ENCODE measurements at regions not wholly inside any gene's neighbourhood (a gene's known extent, or its start where the extent isn't known, plus 50 kb on each side); places are given as distances from the start of the nearest gene placed in this dataset.

- H3K4me1 Mint-ChIP-seq (ENCODE audit: low read depth): no peaks in the 10 kb centered on the region
- DNase-seq: no peak
- H3K9me3 Mint-ChIP-seq: no peaks in the 10 kb centered on the region
- H3K4me3 Mint-ChIP-seq: no peak overlapping the region
- no peak for ATAC-seq
- peaks cover 4% of the 10 kb centered on the region for H3K27me3 Mint-ChIP-seq (ENCODE audit: low read depth)
- no peaks in the 10 kb centered on the region for H3K36me3 Mint-ChIP-seq (ENCODE audit: insufficient read depth)
Observed at GRCh38 chr3:140752499-140752898, 74.6 kb downstream of the TRIM42 start.

- Mint-ChIP-seq H3K4me3 (no peak overlapping the region), H3K27me3 (ENCODE audit: low read depth) (peaks cover 4% of the 10 kb centered on the region), H3K4me1 (ENCODE audit: low read depth) (no peaks in the 10 kb centered on the region), H3K9me3 (no peaks in the 10 kb centered on the region), H3K36me3 (ENCODE audit: insufficient read depth) (no peaks in the 10 kb centered on the region)
- no peak for DNase-seq
- no peak for ATAC-seq
Observed at GRCh38 chr3:140753865-140754754, 76.2 kb downstream of the TRIM42 start.

- ATAC-seq: no peak
- Mint-ChIP-seq H3K9me3 (no peaks in the 10 kb centered on the region), H3K4me3 (no peak overlapping the region), H3K36me3 (ENCODE audit: insufficient read depth) (no peaks in the 10 kb centered on the region), H3K27me3 (ENCODE audit: low read depth) (peaks cover 4% of the 10 kb centered on the region), H3K4me1 (ENCODE audit: low read depth) (no peaks in the 10 kb centered on the region)
- DNase-seq: no peak
Observed at GRCh38 chr3:140754936-140755335, 77.1 kb downstream of the TRIM42 start.

GRCh38 chr3:140756240-140757016 is 78.6 kb downstream of the TRIM42 start:
- ATAC-seq (no peak), DNase-seq (no peak)
- Mint-ChIP-seq H3K4me3 (no peak overlapping the region), H3K9me3 (no peaks in the 10 kb centered on the region), H3K4me1 (ENCODE audit: low read depth) (no peaks in the 10 kb centered on the region), H3K36me3 (ENCODE audit: insufficient read depth) (no peaks in the 10 kb centered on the region), H3K27me3 (ENCODE audit: low read depth) (peaks cover 6% of the 10 kb centered on the region)

DNA sequence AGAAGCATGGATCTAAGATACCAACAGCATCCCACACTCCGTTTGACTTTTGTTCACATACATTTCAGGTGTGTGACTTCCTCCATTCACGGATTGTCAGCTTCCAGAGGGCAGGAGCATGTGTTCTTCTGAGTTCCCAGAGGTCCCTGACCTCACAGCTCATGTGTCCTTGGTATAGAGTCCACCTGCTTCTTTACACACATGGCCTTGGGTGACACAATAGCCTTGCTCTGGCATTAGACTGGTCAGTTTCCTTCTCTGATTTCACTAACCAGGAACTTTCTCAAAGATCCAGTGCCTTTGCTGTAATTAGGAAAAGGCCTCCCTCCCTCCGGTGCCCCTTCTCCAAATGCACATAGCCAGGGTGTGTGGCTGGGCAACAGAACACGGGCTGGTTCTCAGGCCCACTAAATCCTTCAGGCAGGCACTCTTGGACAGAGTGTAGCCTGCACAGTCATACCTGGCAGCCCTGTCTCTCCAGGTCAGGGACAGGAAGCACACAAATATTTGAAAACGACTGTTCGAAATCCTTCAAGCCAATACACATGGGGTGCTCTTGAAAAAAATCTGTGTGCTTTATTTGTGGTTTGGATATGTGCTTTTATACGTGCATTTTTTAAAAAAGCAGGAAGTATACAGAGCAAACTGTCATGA is 81.1 kb downstream of the TRIM42 start:
- DNase-seq (no peak), ATAC-seq (no peak)
- Mint-ChIP-seq H3K36me3 (ENCODE audit: insufficient read depth) (no peaks in the 10 kb centered on the region), H3K9me3 (no peaks in the 10 kb centered on the region), H3K4me3 (no peak overlapping the region), H3K27me3 (ENCODE audit: low read depth) (peaks cover 5% of the 10 kb centered on the region), H3K4me1 (ENCODE audit: low read depth) (no peaks in the 10 kb centered on the region)

- ATAC-seq (no peak), DNase-seq (no peak)
- Mint-ChIP-seq H3K9me3 (no peaks in the 10 kb centered on the region), H3K4me1 (ENCODE audit: low read depth) (no peaks in the 10 kb centered on the region), H3K36me3 (ENCODE audit: insufficient read depth) (no peaks in the 10 kb centered on the region), H3K27me3 (ENCODE audit: low read depth) (peaks cover 5% of the 10 kb centered on the region), H3K4me3 (no peak overlapping the region)
Observed at GRCh38 chr3:140760324-140761075, 82.6 kb downstream of the TRIM42 start.

DNA sequence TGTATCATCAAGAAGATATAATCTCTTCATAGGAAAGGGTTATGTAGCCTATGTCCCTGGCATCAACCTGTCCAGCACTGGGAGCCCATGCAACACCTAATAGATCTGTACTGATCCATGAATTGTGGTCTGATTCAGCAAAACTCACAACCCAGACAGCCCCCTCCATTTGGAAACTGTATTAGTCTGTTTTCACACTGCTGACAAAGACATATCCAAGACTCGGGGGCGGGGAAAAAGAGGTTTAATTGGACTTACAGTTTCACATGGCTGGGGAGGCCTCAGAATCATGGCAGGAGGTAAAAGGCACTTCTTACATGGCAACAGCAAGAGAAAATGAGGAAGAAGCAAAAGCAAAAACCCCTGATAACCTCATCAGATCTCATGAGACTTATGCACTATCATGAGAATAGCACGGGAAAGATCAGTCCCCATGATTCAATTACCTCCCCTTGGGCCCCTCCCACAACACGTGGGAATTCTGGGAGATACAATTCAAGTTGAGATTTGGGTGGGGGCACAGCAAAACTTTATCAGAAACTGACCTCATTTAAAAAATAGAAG is 83.3 kb downstream of the TRIM42 start:
- Mint-ChIP-seq H3K36me3 (ENCODE audit: insufficient read depth) (no peaks in the 10 kb centered on the region), H3K9me3 (no peaks in the 10 kb centered on the region)
- no peak for ATAC-seq

DNA sequence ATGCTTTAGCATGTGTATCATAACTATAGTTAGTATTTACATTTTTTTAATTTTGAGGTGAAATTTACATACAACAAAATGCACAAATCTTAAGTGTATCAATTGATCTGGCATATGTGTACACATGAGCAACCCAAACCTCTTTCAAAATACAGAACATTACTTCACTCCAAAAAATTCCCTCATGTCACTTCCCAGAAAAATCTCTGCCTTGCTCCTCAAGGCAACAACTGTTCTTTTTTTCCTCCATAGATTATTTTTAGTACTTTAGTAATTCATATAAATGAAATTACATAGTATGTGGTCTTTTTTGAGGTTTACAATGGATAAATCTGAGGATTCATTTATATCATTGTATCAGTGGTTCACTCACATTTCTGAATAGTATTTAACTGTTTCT is 84.9 kb downstream of the TRIM42 start:
- DNase-seq (no peak), ATAC-seq (no peak)
- no peaks in the 10 kb centered on the region for H3K36me3 Mint-ChIP-seq (ENCODE audit: insufficient read depth)
- no peaks in the 10 kb centered on the region for H3K9me3 Mint-ChIP-seq
- peaks cover 2% of the 10 kb centered on the region for H3K27me3 Mint-ChIP-seq (ENCODE audit: low read depth)
- H3K4me3 Mint-ChIP-seq: no peak overlapping the region
- no peaks in the 10 kb centered on the region for H3K4me1 Mint-ChIP-seq (ENCODE audit: low read depth)

More for the DNA sequence above, 83.3 kb downstream of the TRIM42 start:
- Mint-ChIP-seq H3K4me1 (ENCODE audit: low read depth) (no peaks in the 10 kb centered on the region), H3K27me3 (ENCODE audit: low read depth) (peaks cover 5% of the 10 kb centered on the region), H3K4me3 (no peak overlapping the region)
- no peak for DNase-seq

- Mint-ChIP-seq H3K4me1 (ENCODE audit: low read depth) (no peaks in the 10 kb centered on the region), H3K27me3 (ENCODE audit: low read depth) (peaks cover 2% of the 10 kb centered on the region), H3K9me3 (no peaks in the 10 kb centered on the region), H3K36me3 (ENCODE audit: insufficient read depth) (no peaks in the 10 kb centered on the region), H3K4me3 (no peak overlapping the region)
- no peak for ATAC-seq
- DNase-seq: no peak
Observed at GRCh38 chr3:140763532-140763931, 85.7 kb downstream of the TRIM42 start.

DNA sequence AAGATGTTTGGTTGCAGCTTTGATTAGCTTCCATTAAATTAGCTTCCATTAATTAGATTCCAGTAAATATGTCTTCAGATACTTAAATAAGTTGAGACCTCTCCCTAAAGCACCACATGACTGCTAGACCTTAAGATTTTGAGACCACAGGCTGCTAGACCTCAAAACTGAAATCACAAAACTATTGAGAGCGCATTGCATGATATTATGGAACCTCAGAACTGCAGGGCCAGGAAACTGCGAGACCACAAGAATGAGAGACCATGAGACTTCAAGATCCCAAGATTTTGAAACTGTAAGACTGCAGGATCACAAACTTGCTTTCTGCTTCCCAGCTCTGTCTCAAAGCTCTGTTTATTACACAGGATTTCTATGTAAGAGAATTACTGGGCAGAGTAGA is 87.4 kb downstream of the TRIM42 start:
- DNase-seq (no peak), ATAC-seq (no peak)
- H3K4me1 Mint-ChIP-seq (ENCODE audit: low read depth): no peaks in the 10 kb centered on the region
- H3K36me3 Mint-ChIP-seq (ENCODE audit: insufficient read depth): no peaks in the 10 kb centered on the region
- H3K9me3 Mint-ChIP-seq: no peaks in the 10 kb centered on the region
- H3K4me3 Mint-ChIP-seq: no peak overlapping the region
- H3K27me3 Mint-ChIP-seq (ENCODE audit: low read depth): peaks cover 4% of the 10 kb centered on the region

- Mint-ChIP-seq H3K4me3 (no peak overlapping the region), H3K36me3 (ENCODE audit: insufficient read depth) (no peaks in the 10 kb centered on the region), H3K4me1 (ENCODE audit: low read depth) (no peaks in the 10 kb centered on the region), H3K27me3 (ENCODE audit: low read depth) (peaks cover 7% of the 10 kb centered on the region), H3K9me3 (peaks cover 4% of the 10 kb centered on the region)
- ATAC-seq (no peak), DNase-seq (no peak)
Observed at GRCh38 chr3:140766465-140766864, 88.6 kb downstream of the TRIM42 start.

GRCh38 chr3:140767566-140767965 is 89.7 kb downstream of the TRIM42 start:
- Mint-ChIP-seq H3K4me3 (no peak overlapping the region), H3K36me3 (ENCODE audit: insufficient read depth) (no peaks in the 10 kb centered on the region), H3K9me3 (peaks cover 4% of the 10 kb centered on the region), H3K4me1 (ENCODE audit: low read depth) (no peaks in the 10 kb centered on the region), H3K27me3 (ENCODE audit: low read depth) (peaks cover 10% of the 10 kb centered on the region)
- DNase-seq (no peak), ATAC-seq (no peak)

- Mint-ChIP-seq H3K4me1 (ENCODE audit: low read depth) (no peaks in the 10 kb centered on the region), H3K36me3 (ENCODE audit: insufficient read depth) (no peaks in the 10 kb centered on the region), H3K4me3 (no peak overlapping the region), H3K9me3 (peaks cover 4% of the 10 kb centered on the region), H3K27me3 (ENCODE audit: low read depth) (peaks cover 10% of the 10 kb centered on the region)
- DNase-seq: no peak
- no peak for ATAC-seq
Observed at GRCh38 chr3:140768941-140769340, 91.1 kb downstream of the TRIM42 start.

GRCh38 chr3:140769951-140770350 is 92.1 kb downstream of the TRIM42 start:
- Mint-ChIP-seq H3K36me3 (ENCODE audit: insufficient read depth) (no peaks in the 10 kb centered on the region), H3K4me3 (no peak overlapping the region), H3K27me3 (ENCODE audit: low read depth) (peaks cover 10% of the 10 kb centered on the region), H3K9me3 (peaks cover 4% of the 10 kb centered on the region), H3K4me1 (ENCODE audit: low read depth) (no peaks in the 10 kb centered on the region)
- ATAC-seq (no peak), DNase-seq (no peak)
